ENCODE measurements at regions not wholly inside any gene's neighbourhood (a gene's known extent, or its start where the extent isn't known, plus 50 kb on each side); places are given as distances from the start of the nearest gene placed in this dataset.

- Histone ChIP-seq H3K27me3 (replicated peaks in 1 of 4; ENCODE audit: control extremely low read depth in 1 of 4, control insufficient read depth in 3 of 4, insufficient read depth in 4 of 4, low read length in 3 of 4) (no peaks in the 10 kb centered on the region), H2AFZ (ENCODE audit: insufficient read depth, low read depth, low read length, poor library complexity, severe bottlenecking) (no peak overlapping the region), H3K36me3 (replicated peaks in 1 of 2; ENCODE audit: control extremely low read depth in 1 of 2, control insufficient read depth in 1 of 2, extremely low read depth in 1 of 2, insufficient read depth in 2 of 2, low read length in 1 of 2) (no peaks in the 10 kb centered on the region), H4K20me1 (ENCODE audit: control insufficient read depth, insufficient read depth, low read length, poor library complexity, severe bottlenecking) (no peaks in the 10 kb centered on the region), H3K9ac (ENCODE audit: low read length) (no peak overlapping the region), H3K4me1 (ENCODE audit: control insufficient read depth in 2 of 2, insufficient read depth in 2 of 2, low read length in 2 of 2) (no peaks in the 10 kb centered on the region), H3K4me2 (replicated peaks; ENCODE audit: low read depth, low read length, poor library complexity, severe bottlenecking) (no peak overlapping the region), H3K27ac (ENCODE audit: low read length in 2 of 2) (no peak overlapping the region), H3K4me3 (ENCODE audit: control extremely low read depth in 1 of 5, extremely low read depth in 1 of 5, insufficient read depth in 1 of 5, low read depth in 2 of 5, low read length in 4 of 5) (no peak overlapping the region), H3K79me2 (ENCODE audit: control insufficient read depth, insufficient read depth, low read length) (no peaks in the 10 kb centered on the region), H3K9me3 (ENCODE audit: control extremely low read depth in 1 of 3, control insufficient read depth in 2 of 3, insufficient read depth in 1 of 3, low read length in 2 of 3) (peaks cover 0 to 5% (median 3%) of the 10 kb centered on the region in 3 donors)
- Mint-ChIP-seq H3K27ac (no peak overlapping the region), H3K27me3 (no peaks in the 10 kb centered on the region), H3K4me1 (no peaks in the 10 kb centered on the region), H3K9me3 (ENCODE audit: insufficient read depth) (no peaks in the 10 kb centered on the region), H3K4me3 (no peak overlapping the region)
- no peak for TF ChIP-seq EZH2 (IDR thresholded peaks at IDR 0.05; ENCODE audit: borderline replicate concordance, insufficient read depth, low read depth, low read length, poor library complexity, severe bottlenecking)
- no peak for TF ChIP-seq CTCF (IDR thresholded peaks at IDR 0.05)
- ChIA-PET POLR2A (no interaction called here), CTCF (no interaction called here)
- WGBS (ENCODE audit: insufficient coverage) = no CpG with 5 or more reads among the region's 2 CpGs
- ATAC-seq (ENCODE audit: low read depth) (no peak), DNase-seq (no peak)
- intact Hi-C loops (cut with micrococcal nuclease) = no loop called here
These were observed 95.7 kb upstream of the OSR1 start for GRCh38 chr2:19454125-19454524.

GRCh38 chr2:19442731-19443130, 84.3 kb upstream of the OSR1 start:
- peaks cover 3% of the 10 kb centered on the region for H3K27me3 Mint-ChIP-seq
- no peaks in the 10 kb centered on the region for H3K9me3 ChIP-seq (ENCODE audit: control extremely low read depth in 1 of 3, control insufficient read depth in 2 of 3, insufficient read depth in 1 of 3, low read length in 2 of 3)
- no peak overlapping the region for H3K4me3 ChIP-seq (ENCODE audit: control extremely low read depth in 1 of 5, extremely low read depth in 1 of 5, insufficient read depth in 1 of 5, low read depth in 2 of 5, low read length in 4 of 5)
- no peaks in the 10 kb centered on the region for H3K4me1 ChIP-seq (ENCODE audit: control insufficient read depth in 2 of 2, insufficient read depth in 2 of 2, low read length in 2 of 2)
- H4K20me1 ChIP-seq (ENCODE audit: control insufficient read depth, insufficient read depth, low read length, poor library complexity, severe bottlenecking) = no peaks in the 10 kb centered on the region
- H3K4me1 Mint-ChIP-seq = no peaks in the 10 kb centered on the region
- TF ChIP-seq EZH2 (IDR thresholded peaks at IDR 0.05; ENCODE audit: borderline replicate concordance, insufficient read depth, low read depth, low read length, poor library complexity, severe bottlenecking) (no peak), CTCF (IDR thresholded peaks at IDR 0.05) (no peak)
- H2AFZ ChIP-seq (ENCODE audit: insufficient read depth, low read depth, low read length, poor library complexity, severe bottlenecking) = no peak overlapping the region
- H3K27me3 ChIP-seq (replicated peaks in 1 of 4; ENCODE audit: control extremely low read depth in 1 of 4, control insufficient read depth in 3 of 4, insufficient read depth in 4 of 4, low read length in 3 of 4) = no peaks in the 10 kb centered on the region
- CTCF ChIA-PET = no interaction called here
- ATAC-seq (ENCODE audit: low read depth) = no peak
- WGBS (ENCODE audit: insufficient coverage) = 100% methylated on average over 2 of the region's 3 CpGs
- no peak overlapping the region for H3K9ac ChIP-seq (ENCODE audit: low read length)
- no peak overlapping the region for H3K4me2 ChIP-seq (replicated peaks; ENCODE audit: low read depth, low read length, poor library complexity, severe bottlenecking)
- peaks cover 6% of the 10 kb centered on the region for H3K9me3 Mint-ChIP-seq (ENCODE audit: insufficient read depth)
- no peaks in the 10 kb centered on the region for H3K79me2 ChIP-seq (ENCODE audit: control insufficient read depth, insufficient read depth, low read length)
- DNase-seq = no peak
- intact Hi-C loops (cut with micrococcal nuclease) = no loop called here
- no peak overlapping the region for H3K4me3 Mint-ChIP-seq
- H3K27ac ChIP-seq (ENCODE audit: low read length in 2 of 2) = no peak overlapping the region
- no peak overlapping the region for H3K27ac Mint-ChIP-seq
- no peaks in the 10 kb centered on the region for H3K36me3 ChIP-seq (replicated peaks in 1 of 2; ENCODE audit: control extremely low read depth in 1 of 2, control insufficient read depth in 1 of 2, extremely low read depth in 1 of 2, insufficient read depth in 2 of 2, low read length in 1 of 2)
- POLR2A ChIA-PET = no interaction called here

All from B cell (primary cell).